OCI-LY1 (cell line): ENCODE measurements at regions not wholly inside any gene's neighbourhood (a gene's known extent, or its start where the extent isn't known, plus 50 kb on each side); places are given as distances from the start of the nearest gene placed in this dataset.

Source experiments
- H2AFZ ChIP-seq: fragments of 200-600 bp; sonication (generic), shearing (Covaris generic); 2 replicates; pipeline ENCODE4 v1.6.0; 2014; ENCODE audit warnings: antibody characterized with exemption, mild to moderate bottlenecking, low read length
- H3F3A ChIP-seq: fragments of 200-600 bp; sonication (generic), shearing (Covaris generic); 2 replicates; pipeline ENCODE4 v1.6.0; 2014; ENCODE audit warnings: mild to moderate bottlenecking, antibody characterized with exemption, low read length, moderate library complexity; ENCODE audit not compliant: insufficient read depth
- H3K27ac ChIP-seq: fragments of 200-600 bp; sonication (generic); 2 replicates; pipeline ENCODE4 v1.5.1; 2014; ENCODE audit warnings: low read length, mixed run types, mild to moderate bottlenecking, low read depth; ENCODE audit not compliant: poor library complexity, severe bottlenecking
- H3K27me3 ChIP-seq: fragments of 200-600 bp; sonication (generic); 2 replicates; pipeline ENCODE4 v1.6.0; 2014; ENCODE audit warnings: antibody characterized with exemption, mild to moderate bottlenecking, low read length, moderate library complexity; ENCODE audit not compliant: insufficient read depth
- H3K36me3 ChIP-seq: fragments of 200-600 bp; sonication (generic); 2 replicates; pipeline ENCODE4 v1.6.1; 2014; ENCODE audit warnings: mild to moderate bottlenecking, antibody characterized with exemption, low read length, moderate library complexity, mixed read lengths; ENCODE audit not compliant: insufficient read depth
- H3K4me1 ChIP-seq: fragments of 200-600 bp; sonication (generic); 2 replicates; pipeline ENCODE4 v1.5.1; 2014; ENCODE audit warnings: mild to moderate bottlenecking, low read length, moderate library complexity; ENCODE audit not compliant: insufficient read depth, severe bottlenecking
- H3K4me2 ChIP-seq: fragments of 200-600 bp; sonication (generic), shearing (Covaris generic); 2 replicates; pipeline ENCODE4 v1.6.1; 2014; ENCODE audit warnings: low read length
- H3K4me3 ChIP-seq: fragments of 200-600 bp; sonication (generic); 2 replicates; pipeline ENCODE4 v1.5.1; 2014; ENCODE audit warnings: low read length, low read depth, mild to moderate bottlenecking, mixed read lengths; ENCODE audit not compliant: poor library complexity, severe bottlenecking
- H3K79me2 ChIP-seq: fragments of 200-600 bp; shearing (Covaris generic); 2 replicates; pipeline ENCODE4 v1.6.1; 2016; ENCODE audit warnings: mixed run types, low read length, mixed read lengths; ENCODE audit not compliant: insufficient read depth
- H3K9ac ChIP-seq: fragments of 200-600 bp; sonication (generic), shearing (Covaris generic); 2 replicates; pipeline ENCODE4 v1.6.1; 2014; ENCODE audit warnings: mild to moderate bottlenecking, low read length, mixed read lengths
- H3K9me2 ChIP-seq: fragments of 200-600 bp; sonication (generic), shearing (Covaris generic); 2 replicates; pipeline ENCODE4 v1.6.1; 2014; ENCODE audit warnings: low read depth, mild to moderate bottlenecking, low read length, mixed read lengths
- H3K9me3 ChIP-seq: fragments of 200-600 bp; shearing (Covaris generic); 2 replicates; pipeline ENCODE4 v1.6.1; 2014; ENCODE audit warnings: low read length, mixed read lengths
- H4K20me1 ChIP-seq: fragments of 200-600 bp; sonication (generic), shearing (Covaris generic); 2 replicates; pipeline ENCODE4 v1.6.0; 2016; ENCODE audit warnings: mild to moderate bottlenecking, low read length; ENCODE audit not compliant: insufficient read depth
- EZH2 ChIP-seq: fragments of 200-600 bp; sonication (generic), shearing (Covaris generic); IDR thresholded peaks from 2 replicates; pipeline ENCODE4 v1.8.0; 2017; ENCODE audit warnings: borderline replicate concordance, mixed run types, mild to moderate bottlenecking, antibody characterized with exemption, low read length, moderate library complexity, mixed read lengths
- TF ChIP-seq, protein P1 (sequence below): fragments of 200-600 bp; sonication (generic), shearing (Covaris generic); IDR thresholded peaks from 2 replicates; pipeline ENCODE4 v1.5.1; 2017; ENCODE audit warnings: mild to moderate bottlenecking, antibody characterized with exemption, low read length, moderate library complexity, mixed read lengths

GRCh38 chrX:121932688-121933087 is 885.3 kb downstream of the GLUD2 start:
- Histone ChIP-seq H3K36me3 (no peaks in the 10 kb centered on the region), H3K27me3 (no peaks in the 10 kb centered on the region), H3K79me2 (no peaks in the 10 kb centered on the region), H3K9me3 (no peaks in the 10 kb centered on the region), H3K4me1 (no peaks in the 10 kb centered on the region), H3K9ac (no peak overlapping the region), H4K20me1 (no peaks in the 10 kb centered on the region), H3F3A (no peaks in the 10 kb centered on the region), H3K4me3 (no peak overlapping the region), H3K9me2 (no peaks in the 10 kb centered on the region), H2AFZ (no peak overlapping the region), H3K4me2 (no peak overlapping the region), H3K27ac (no peak overlapping the region)
- TF ChIP-seq EZH2 = no peak
- TF ChIP-seq, protein P1, sequence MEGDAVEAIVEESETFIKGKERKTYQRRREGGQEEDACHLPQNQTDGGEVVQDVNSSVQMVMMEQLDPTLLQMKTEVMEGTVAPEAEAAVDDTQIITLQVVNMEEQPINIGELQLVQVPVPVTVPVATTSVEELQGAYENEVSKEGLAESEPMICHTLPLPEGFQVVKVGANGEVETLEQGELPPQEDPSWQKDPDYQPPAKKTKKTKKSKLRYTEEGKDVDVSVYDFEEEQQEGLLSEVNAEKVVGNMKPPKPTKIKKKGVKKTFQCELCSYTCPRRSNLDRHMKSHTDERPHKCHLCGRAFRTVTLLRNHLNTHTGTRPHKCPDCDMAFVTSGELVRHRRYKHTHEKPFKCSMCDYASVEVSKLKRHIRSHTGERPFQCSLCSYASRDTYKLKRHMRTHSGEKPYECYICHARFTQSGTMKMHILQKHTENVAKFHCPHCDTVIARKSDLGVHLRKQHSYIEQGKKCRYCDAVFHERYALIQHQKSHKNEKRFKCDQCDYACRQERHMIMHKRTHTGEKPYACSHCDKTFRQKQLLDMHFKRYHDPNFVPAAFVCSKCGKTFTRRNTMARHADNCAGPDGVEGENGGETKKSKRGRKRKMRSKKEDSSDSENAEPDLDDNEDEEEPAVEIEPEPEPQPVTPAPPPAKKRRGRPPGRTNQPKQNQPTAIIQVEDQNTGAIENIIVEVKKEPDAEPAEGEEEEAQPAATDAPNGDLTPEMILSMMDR = no peak

DNA sequence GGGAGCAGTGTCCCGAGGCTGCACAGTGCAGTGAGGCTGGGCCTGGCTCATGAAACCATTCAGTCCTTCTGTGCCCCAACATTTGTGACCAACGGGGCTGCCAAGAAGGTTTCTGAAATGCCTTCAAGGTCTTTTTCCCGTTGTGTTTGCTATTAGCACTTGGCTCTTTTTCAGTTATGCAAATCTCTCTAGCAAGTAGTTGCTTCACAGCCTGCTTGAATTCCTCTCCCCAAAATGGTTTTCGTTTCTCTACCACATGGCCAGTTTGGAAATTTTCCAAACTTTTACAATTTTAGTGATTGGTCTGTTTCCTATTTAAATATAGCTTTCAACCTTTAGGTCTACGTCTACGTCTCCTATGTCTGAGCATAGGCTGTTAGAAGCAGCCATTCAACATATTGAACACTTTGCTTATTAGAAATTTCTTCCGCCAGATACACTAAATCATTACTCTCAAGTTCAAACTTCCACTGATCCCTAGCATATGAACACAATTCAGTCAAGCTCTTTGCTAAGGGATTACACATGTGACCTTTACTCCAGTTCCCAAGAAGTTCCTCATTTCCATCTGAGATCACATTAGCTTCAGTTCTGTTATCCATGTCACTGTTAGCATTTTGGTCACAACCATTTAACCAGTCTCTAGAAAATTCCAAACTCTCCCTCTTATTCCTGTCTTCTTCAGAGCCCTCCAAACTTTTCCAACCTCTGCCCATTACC is 901.8 kb downstream of the GLUD2 start:
- Histone ChIP-seq H4K20me1 (no peaks in the 10 kb centered on the region), H3K27me3 (no peaks in the 10 kb centered on the region), H3K9ac (no peak overlapping the region), H3K9me3 (no peaks in the 10 kb centered on the region), H3K36me3 (no peaks in the 10 kb centered on the region), H3K4me2 (no peak overlapping the region), H3K27ac (no peak overlapping the region), H3K9me2 (no peaks in the 10 kb centered on the region), H2AFZ (no peak overlapping the region), H3F3A (no peaks in the 10 kb centered on the region), H3K79me2 (no peaks in the 10 kb centered on the region), H3K4me1 (no peaks in the 10 kb centered on the region), H3K4me3 (no peak overlapping the region)
- no peak for TF ChIP-seq EZH2
- TF ChIP-seq, protein P1 = no peak

- no peaks in the 10 kb centered on the region for H3K36me3 ChIP-seq
- no peak overlapping the region for H3K27ac ChIP-seq
- TF ChIP-seq, protein P1 = no peak
- no peak for TF ChIP-seq EZH2
- no peaks in the 10 kb centered on the region for H3K27me3 ChIP-seq
- no peaks in the 10 kb centered on the region for H3K4me1 ChIP-seq
- H3F3A ChIP-seq = no peaks in the 10 kb centered on the region
- no peaks in the 10 kb centered on the region for H3K79me2 ChIP-seq
- H2AFZ ChIP-seq = no peak overlapping the region
- no peaks in the 10 kb centered on the region for H3K9me3 ChIP-seq
- H3K9me2 ChIP-seq = no peaks in the 10 kb centered on the region
- H3K4me3 ChIP-seq = no peak overlapping the region
- H3K9ac ChIP-seq = no peak overlapping the region
- H4K20me1 ChIP-seq = no peaks in the 10 kb centered on the region
- H3K4me2 ChIP-seq = no peak overlapping the region
These were observed 911.5 kb downstream of the GLUD2 start for GRCh38 chrX:121958886-121959285.
